Stimulated activated CD8-positive, alpha-beta memory T cell treated with anti-CD3 and anti-CD28 coated beads, Interleukin-2, amount 100 ng/mL, for 48 hours (primary cell): ENCODE measurements at regions not wholly inside any gene's neighbourhood (a gene's known extent, or its start where the extent isn't known, plus 50 kb on each side); places are given as distances from the start of the nearest gene placed in this dataset.

Experiments used
- DNase-seq, 2 donors: peaks; one replicate each; pipeline ENCODE4 v3.0.0-alpha.2; 2020; ENCODE audit warnings: low read depth in 2 of 2

DNA sequence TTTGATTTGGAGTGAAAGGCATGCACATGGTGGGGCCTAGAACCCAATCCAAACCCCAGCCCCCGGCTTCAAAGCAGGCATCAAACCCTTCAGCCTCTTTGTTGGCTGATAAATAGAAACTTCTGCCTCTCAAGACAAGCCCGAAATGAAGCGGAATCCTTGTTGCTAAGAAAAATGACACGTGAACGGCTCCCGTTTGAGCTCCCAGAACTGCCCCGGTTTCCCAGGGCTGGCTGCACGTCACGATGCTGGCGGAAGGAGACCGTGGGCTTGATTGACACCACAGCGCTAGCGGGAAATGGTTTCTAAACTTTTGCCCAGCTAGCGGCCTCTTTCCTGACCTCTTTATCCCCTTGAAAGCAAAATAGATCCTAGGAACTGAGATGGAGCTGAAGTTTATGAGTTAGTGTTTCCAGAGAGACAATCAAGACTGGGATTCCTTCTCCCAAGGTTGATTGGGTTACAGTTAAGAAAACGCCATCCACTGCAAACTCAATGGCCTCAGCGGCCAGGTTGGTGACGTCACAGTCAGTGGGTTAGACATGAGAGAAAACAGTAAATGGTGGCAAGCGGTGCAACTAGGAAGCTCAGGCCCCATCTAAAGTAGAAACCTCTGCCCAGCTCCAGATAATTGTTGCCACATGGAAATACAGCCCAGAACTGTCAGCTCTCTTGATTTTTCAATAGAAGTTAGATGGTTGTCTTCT lies 117.0 kb downstream of the ANKRD60 start:
- DNase-seq, result no peak

DNA sequence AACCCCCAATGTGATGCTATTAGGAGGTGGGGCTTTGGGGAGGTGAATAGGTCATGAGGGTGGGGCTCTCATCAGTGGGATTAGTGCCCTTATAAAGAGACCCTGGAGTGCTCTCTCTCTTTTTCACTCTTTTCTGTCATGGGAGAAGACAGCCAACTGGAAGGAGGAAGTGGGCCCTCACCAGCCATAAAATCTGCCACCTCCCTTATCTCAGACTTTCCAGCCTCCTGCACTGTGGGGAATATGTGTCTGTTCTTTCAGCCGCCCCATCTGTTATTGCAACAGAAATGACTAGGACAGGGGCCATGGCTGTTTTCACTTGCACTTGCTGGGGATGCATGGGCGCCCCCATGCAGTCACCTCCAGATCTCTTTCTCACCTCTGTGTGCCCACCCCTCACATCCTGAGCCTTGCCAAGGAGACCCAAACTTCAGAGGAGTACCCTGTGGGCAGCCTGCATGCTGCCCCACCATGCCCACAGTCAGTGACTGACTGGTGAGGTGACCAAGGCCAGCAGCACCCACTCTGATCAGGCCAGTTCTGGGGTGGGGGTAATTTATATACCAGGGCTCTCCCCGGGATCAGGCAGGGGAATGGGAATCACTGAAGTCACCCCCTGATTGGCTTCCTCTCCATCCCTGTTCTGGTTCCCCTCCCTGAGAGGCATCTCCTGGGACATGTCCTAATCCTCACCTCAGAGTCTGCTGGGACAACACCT lies 118.4 kb downstream of the ANKRD60 start:
- DNase-seq, result no peak

GRCh38 chr20:58109126-58109880 lies 119.2 kb downstream of the ANKRD60 start:
- DNase-seq, result no peak

DNA sequence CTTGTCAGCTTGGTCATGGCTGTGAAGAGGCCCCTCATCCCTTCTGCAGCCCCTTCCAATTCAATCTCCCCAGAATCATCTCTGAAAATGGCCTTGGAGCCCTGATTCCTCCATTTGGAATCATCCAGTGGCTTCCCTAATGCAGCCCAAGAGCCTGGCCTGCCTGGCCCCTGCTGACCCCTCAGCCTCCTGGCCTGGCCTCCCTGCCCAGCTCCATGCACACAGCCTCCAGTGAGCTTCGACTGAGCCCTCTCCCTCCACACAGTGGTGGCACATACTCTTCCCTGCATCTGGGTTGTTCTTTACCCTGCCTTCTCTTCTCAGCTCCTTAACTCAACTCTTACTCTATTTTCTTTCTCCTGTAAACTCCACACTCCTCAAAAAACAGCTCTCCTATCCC lies 120.9 kb downstream of the ANKRD60 start:
- DNase-seq, result no peak

GRCh38 chr20:58106143-58106750 lies 122.2 kb downstream of the ANKRD60 start:
- no peak for DNase-seq

GRCh38 chr20:58103961-58104360 lies 124.5 kb downstream of the ANKRD60 start:
- DNase-seq, result no peak

DNA sequence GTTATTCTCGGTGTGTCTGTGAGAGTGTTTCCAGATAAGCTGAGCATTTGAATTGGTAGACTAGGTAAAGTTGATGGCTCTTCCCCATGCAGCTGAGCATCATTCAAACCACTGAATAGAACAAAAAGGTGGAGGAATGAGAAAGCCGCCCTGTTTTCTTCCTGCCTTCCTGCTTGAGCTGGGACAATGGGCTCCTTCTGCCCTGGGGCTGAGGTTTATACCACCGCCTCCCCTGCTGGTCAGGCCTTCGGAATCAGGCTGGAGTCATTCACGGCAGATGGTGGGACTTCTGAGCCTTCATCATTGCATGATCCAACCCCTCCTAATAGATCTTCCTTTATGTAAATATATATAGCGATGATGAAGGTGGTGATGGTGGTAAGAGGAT lies 124.9 kb downstream of the ANKRD60 start:
- no peak for DNase-seq

GRCh38 chr20:58102744-58103516 lies 125.5 kb downstream of the ANKRD60 start:
- peak; percentile 27 to 40 for DNase-seq

DNA sequence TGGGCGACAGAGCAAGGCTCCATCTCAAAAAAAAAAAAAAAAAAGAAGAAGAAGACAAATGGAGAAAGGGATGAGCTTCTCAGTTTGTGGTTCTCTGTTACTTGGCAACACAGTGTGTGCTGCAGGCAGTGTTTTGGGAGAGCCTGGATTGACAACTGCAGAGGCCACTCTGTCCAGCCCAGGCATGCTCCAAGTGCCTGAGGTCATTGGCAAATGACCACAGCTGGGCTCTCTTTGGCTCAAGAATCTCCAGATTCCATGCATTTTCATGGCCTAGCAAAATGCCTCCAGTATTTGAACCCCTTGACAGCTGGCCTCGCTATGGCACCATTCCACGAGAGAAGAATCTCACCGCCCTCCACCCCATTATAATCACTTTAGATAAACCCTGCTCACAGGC lies 126.2 kb downstream of the ANKRD60 start:
- no peak for DNase-seq

GRCh38 chr20:58100731-58101356 lies 127.6 kb downstream of the ANKRD60 start:
- DNase-seq, result no peak

DNA sequence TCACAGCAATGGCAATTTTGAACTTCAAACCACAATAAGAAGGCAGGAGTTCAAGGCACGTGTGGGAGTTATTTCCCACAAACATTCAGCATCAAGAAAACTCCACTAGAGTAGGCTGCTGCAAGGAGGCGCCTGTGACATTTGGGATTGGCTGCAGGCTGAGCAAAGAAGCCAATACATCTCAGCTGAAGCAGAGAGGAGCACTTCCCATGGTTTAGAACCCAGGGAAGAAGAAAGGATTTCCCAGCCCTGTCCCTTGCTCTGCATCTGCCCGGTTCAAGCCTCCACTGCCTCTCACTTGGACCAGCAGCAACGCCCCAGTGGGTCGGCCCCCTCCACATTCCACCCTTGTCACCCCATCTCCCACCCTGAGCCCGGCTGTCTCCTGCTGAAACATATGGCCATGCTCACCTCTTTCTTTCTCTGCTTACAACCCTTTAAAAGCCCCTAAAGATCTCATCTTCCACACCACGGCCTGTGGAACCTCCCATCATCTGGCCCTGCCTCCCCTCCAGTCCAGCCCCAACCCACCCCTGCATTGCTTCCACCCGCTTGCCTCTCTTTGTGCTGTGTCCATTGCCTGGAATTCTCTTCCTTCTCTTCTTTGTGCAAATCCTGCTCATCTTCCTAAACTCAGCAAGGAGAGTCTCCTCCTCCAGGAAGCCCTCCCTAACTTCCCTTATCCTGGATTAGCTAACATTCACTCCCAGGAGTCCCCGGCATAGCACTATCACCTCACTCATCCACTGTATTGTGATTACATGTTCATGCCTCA lies 128.3 kb downstream of the ANKRD60 start:
- DNase-seq, result no peak

GRCh38 chr20:58099291-58099935 lies 129.0 kb downstream of the ANKRD60 start:
- no peak for DNase-seq

DNA sequence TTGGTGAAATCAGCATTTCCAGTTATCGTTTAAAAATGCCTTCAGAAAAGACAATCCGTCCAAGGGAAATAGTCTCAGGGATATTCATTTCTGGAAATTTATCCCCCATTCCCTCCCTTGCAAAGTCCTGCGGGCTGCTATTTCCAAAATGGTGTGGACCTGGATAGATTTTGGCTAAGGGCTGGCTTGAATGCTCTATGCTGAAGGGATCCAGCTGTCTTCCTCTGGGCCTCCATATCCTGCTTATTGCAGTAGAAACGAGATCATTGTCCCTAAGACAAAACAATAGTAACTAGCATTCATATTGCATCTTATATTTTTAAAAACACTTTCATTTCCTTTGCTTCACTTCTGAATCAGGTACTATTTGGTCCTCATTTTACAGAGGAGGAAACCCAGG lies 129.9 kb downstream of the ANKRD60 start:
- DNase-seq, result no peak

GRCh38 chr20:58097943-58098342 lies 130.5 kb downstream of the ANKRD60 start:
- DNase-seq, result no peak

- DNase-seq, result no peak
Measured at GRCh38 chr20:58097429-58097828, 131.0 kb downstream of the ANKRD60 start.

DNA sequence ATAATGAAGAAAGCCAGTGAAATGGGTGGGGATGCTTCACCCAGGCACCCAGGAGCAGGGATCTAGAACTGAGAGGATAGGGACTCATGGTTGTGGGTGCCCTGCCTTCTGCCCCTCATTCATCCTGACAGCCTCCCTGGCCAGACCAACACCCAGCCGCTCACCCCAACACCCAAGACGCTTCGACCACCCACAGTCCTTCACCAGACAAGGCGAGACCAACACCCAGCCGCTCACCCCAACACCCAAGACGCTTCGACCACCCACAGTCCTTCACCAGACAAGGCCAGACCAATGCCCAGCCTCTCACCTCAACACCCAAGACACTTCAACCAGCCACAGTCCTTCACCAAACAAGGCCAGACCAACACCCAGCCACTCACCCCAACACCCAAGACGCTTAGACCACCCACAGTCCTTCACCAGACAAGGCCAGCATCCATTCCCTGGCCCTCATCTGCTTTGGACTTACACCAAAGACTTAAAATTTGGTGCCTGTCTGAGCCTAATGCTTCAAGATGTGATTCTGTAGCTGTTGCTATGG lies 131.5 kb downstream of the ANKRD60 start:
- DNase-seq, result no peak

- DNase-seq, result no peak
Measured at GRCh38 chr20:58094698-58095097, 133.8 kb downstream of the ANKRD60 start.

GRCh38 chr20:58094160-58094559 lies 134.3 kb downstream of the ANKRD60 start:
- no peak for DNase-seq

GRCh38 chr20:58092871-58093270 lies 135.6 kb downstream of the ANKRD60 start:
- DNase-seq, result no peak

DNA sequence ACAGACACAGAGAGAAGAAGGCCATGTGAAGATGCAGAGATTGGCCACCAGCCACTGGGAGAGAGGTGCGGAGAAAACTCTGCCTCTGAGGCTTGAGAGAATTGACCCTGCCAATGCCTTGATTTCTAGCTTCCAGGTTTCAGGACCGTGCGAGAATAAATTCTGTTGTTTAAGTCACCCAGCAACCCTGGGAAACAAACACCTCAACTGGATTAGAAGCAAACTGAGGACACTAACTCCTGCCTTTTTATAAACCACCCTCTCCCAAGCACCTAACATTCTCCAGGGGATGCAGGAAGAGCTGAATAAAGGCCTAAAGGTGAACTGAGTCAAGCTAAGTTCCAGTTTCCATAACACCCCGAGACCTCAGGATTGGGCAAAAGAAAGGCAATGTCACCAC lies 136.1 kb downstream of the ANKRD60 start:
- DNase-seq, result no peak
